ENCODE measurements at regions not wholly inside any gene's neighbourhood (a gene's known extent, or its start where the extent isn't known, plus 50 kb on each side); places are given as distances from the start of the nearest gene placed in this dataset.
"Not testable (repeated sequence)": the region's sequence is repeated elsewhere in the genome, so short reads cannot be mapped to it uniquely, and the experiment has no call there.

GRCh38 chr5:68065321-68065720 is 150.2 kb upstream of the PIK3R1 start:
- TF ChIP-seq CTCF, POLR2A (IDR thresholded peaks at IDR 0.05): not testable (repeated sequence)

Data from uterus (tissue), 2 donors.